Mammary epithelial cell (primary cell): ENCODE measurements at regions not wholly inside any gene's neighbourhood (a gene's known extent, or its start where the extent isn't known, plus 50 kb on each side); places are given as distances from the start of the nearest gene placed in this dataset.

Experiments
- CTCF ChIP-seq, 2 donors: IDR thresholded peaks in 1 of 2; conservative IDR thresholded peaks in 1 of 2; 2 replicates each; pipeline ENCODE4 v1.5.1; 2011 to 2012; ENCODE audit warnings: inconsistent platforms in 2 of 2, low read length in 2 of 2, mild to moderate bottlenecking in 2 of 2, control low read depth in 1 of 2, low read depth in 1 of 2; ENCODE audit not compliant: insufficient read depth in 1 of 2; ENCODE audit errors: extremely low read depth in 1 of 2
- EZH2 ChIP-seq: IDR thresholded peaks from 2 replicates; pipeline ENCODE4 v1.6.1; 2012; ENCODE audit warnings: low read length, inconsistent platforms, borderline replicate concordance

DNA sequence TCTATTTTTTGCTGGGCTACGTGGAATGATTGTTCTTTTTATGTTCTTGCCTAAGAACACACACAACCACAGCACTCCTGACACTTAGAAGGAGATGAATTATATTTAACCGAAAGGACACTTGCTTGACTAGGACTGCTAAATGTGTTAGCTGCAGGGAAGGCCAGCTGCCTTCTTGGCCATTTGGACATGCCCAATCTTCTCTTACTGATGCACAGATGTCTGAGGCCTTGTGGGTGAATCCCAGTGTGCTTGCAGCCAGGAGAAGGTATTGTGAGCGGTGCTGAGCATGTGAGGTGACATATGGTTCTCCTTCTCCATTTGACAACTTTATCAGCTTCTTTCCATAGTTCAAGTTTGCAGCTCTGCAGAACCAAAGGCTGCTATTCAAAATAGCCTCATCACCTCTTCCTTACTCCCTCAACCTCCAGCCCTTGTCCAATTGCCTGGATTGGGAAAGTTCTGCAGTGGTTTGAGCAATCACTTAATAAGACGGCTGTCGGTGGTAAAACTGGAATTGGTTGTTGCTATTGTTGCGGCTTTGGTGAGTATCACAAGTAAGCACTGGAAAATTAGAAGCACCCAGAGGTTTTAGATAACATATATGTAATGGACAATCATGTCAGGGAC lies 1113.3 kb downstream of the TSN start:
- TF ChIP-seq CTCF (conservative IDR thresholded peaks at IDR 0.05 in 1 of 2, IDR thresholded peaks at IDR 0.05 in 1 of 2; ENCODE audit: extremely low read depth in 1 of 2, insufficient read depth in 1 of 2, low read depth in 1 of 2, low read length in 2 of 2) (no peak), EZH2 (no peak)
